K562 (cell line): ENCODE measurements at regions not wholly inside any gene's neighbourhood (a gene's known extent, or its start where the extent isn't known, plus 50 kb on each side); places are given as distances from the start of the nearest gene placed in this dataset.

ENCODE experiments used
- ATAC-seq: fragments of 200-7000 bp; cut with Tn5 transposase; 3 replicates; pipeline ENCODE4 v1.9.1; 2020; ENCODE audit warnings: moderate library complexity
- BruUV-seq: library from RNA; stranded (reverse); fragments of 400-500 nt; replicated peaks from 2 replicates; lab custom pipeline; 2021; lab: Mats Ljungman, UMichigan
- CTCF ChIA-PET: fragments of 300-600 bp; formaldehyde crosslinking; extraction: SDS; loops from one replicate; lab custom pipeline; 2021; ENCODE audit warnings: low intra/inter-chr PET ratio; lab: Yijun Ruan, JAX
- POLR2A ChIA-PET: fragments of 300-600, 350-650 bp; sonication (Branson Sonifier 250); formaldehyde crosslinking; extraction: SDS; loops from one replicate; lab custom pipeline; 2021; ENCODE audit warnings: antibody characterized with exemption, inconsistent platforms; lab: Yijun Ruan, JAX
- DNase-seq, 4 experiments: peaks; one replicate each; pipeline versions ENCODE4 v3.0.0 to v3.0.0-alpha.2; 2011 to 2018; ENCODE audit warnings: low spot score in 3 of 4, mixed read lengths in 3 of 4; ENCODE audit errors: extremely low read depth in 1 of 4
- FAIRE-seq: peaks from 2 replicates; lab custom pipeline; 2011; peaks lifted over from hg19 to GRCh38; lab: Jason Lieb, UNC
- H2AFZ ChIP-seq: 2 replicates; pipeline ENCODE4 v1.6.0; 2011; ENCODE audit warnings: low read depth, low read length, control low read depth, inconsistent platforms
- H3K27ac ChIP-seq: fragments of 200-600 bp; 3 replicates; pipeline ENCODE4 v1.8.0; 2011; ENCODE audit warnings: low read depth, mild to moderate bottlenecking, control low read depth, inconsistent platforms, low read length, moderate library complexity, mixed read lengths; ENCODE audit errors: extremely low read depth
- H3K27me3 ChIP-seq, 2 experiments: fragments of 300-600 bp in 1 of 2; 2 replicates in 1 of 2; 3 replicates in 1 of 2; pipeline versions ENCODE4 v1.6.0 to v1.8.0; 2011; ENCODE audit warnings: inconsistent platforms in 2 of 2, low read length in 2 of 2, mild to moderate bottlenecking in 1 of 2, mixed read lengths in 1 of 2, moderate library complexity in 1 of 2; ENCODE audit not compliant: control insufficient read depth in 2 of 2, insufficient read depth in 2 of 2
- H3K36me3 ChIP-seq: fragments of 300-600 bp; 3 replicates; pipeline ENCODE4 v1.8.0; 2011; ENCODE audit warnings: mild to moderate bottlenecking, low read length, inconsistent platforms; ENCODE audit not compliant: control insufficient read depth, insufficient read depth
- H3K4me1 ChIP-seq, 2 experiments: fragments of 200-600 bp in 1 of 2; replicated peaks in 1 of 2; 2 replicates in 1 of 2; 3 replicates in 1 of 2; pipeline versions ENCODE4 v1.5.1 to v1.8.0; 2011; ENCODE audit warnings: inconsistent platforms in 2 of 2, low read length in 2 of 2, mild to moderate bottlenecking in 1 of 2, mixed read lengths in 1 of 2, moderate library complexity in 1 of 2; ENCODE audit not compliant: control insufficient read depth in 2 of 2, insufficient read depth in 2 of 2
- H3K4me2 ChIP-seq: 2 replicates; pipeline ENCODE4 v1.6.1; 2011; ENCODE audit warnings: low read length, control low read depth, inconsistent platforms, mixed read lengths; ENCODE audit not compliant: insufficient read depth
- H3K4me3 ChIP-seq: fragments of 200-600 bp; sonication (generic), shearing (Covaris generic); 2 replicates; pipeline ENCODE4 v1.5.1; 2016; ENCODE audit warnings: control low read depth, inconsistent platforms
- H3K79me2 ChIP-seq: fragments of 200-600 bp; 3 replicates; pipeline ENCODE4 v1.8.0; 2011; ENCODE audit warnings: low read length, inconsistent platforms; ENCODE audit not compliant: control insufficient read depth, insufficient read depth
- H3K9ac ChIP-seq, 2 experiments: 2 replicates each; pipeline versions ENCODE4 v1.6.0 to v1.6.1; 2011; ENCODE audit warnings: low read depth in 2 of 2, low read length in 2 of 2, control low read depth in 1 of 2, inconsistent platforms in 1 of 2, mild to moderate bottlenecking in 1 of 2, mixed read lengths in 1 of 2; ENCODE audit not compliant: insufficient read depth in 1 of 2
- H3K9me1 ChIP-seq: one replicate; pipeline ENCODE4 v1.6.0; 2011; ENCODE audit warnings: inconsistent platforms, mild to moderate bottlenecking, low read length, moderate library complexity; ENCODE audit not compliant: control insufficient read depth, insufficient read depth
- H3K9me3 ChIP-seq: replicated peaks from 2 replicates; pipeline ENCODE4 v1.5.1; 2011; ENCODE audit warnings: low read depth, low read length, inconsistent platforms; ENCODE audit not compliant: control insufficient read depth, insufficient read depth
- H4K20me1 ChIP-seq: replicated peaks from 2 replicates; pipeline ENCODE4 v1.6.1; 2011; ENCODE audit warnings: low read length, inconsistent platforms, mixed read lengths; ENCODE audit not compliant: control insufficient read depth, insufficient read depth
- C11orf30 ChIP-seq: fragments of 450-650 bp; IDR thresholded peaks from 2 replicates; pipeline ENCODE4 v1.6.1; 2016; ENCODE audit warnings: low read depth, mild to moderate bottlenecking
- CBX8 ChIP-seq: fragments of 200-600 bp; sonication (generic); IDR thresholded peaks from 2 replicates; pipeline ENCODE4 v1.6.1; 2012; ENCODE audit warnings: borderline replicate concordance, mixed run types, low read depth, mild to moderate bottlenecking, moderate library complexity, mixed read lengths, low read length, control low read depth, inconsistent platforms; ENCODE audit not compliant: poor library complexity, severe bottlenecking; ENCODE audit errors: extremely low read depth
- CTBP1 ChIP-seq: fragments of 450-650 bp; IDR thresholded peaks from 2 replicates; pipeline ENCODE4 v1.6.1; 2016; ENCODE audit warnings: borderline replicate concordance
- MAFF ChIP-seq: IDR thresholded peaks from 2 replicates; pipeline ENCODE4 v1.6.1; 2012; ENCODE audit warnings: low read length, improper control_type of control experiment
- MAFG ChIP-seq: fragments of 450-650 bp; conservative IDR thresholded peaks from 2 replicates; pipeline ENCODE4 v1.6.1; 2016; ENCODE audit warnings: missing genetic modification characterization, missing compliant biosample characterization
- MAFK ChIP-seq: IDR thresholded peaks from 2 replicates; pipeline ENCODE4 v1.6.1; 2011; ENCODE audit warnings: low read length, improper control_type of control experiment
- NCOA4 ChIP-seq: fragments of 450-650 bp; IDR thresholded peaks from 2 replicates; pipeline ENCODE4 v1.6.1; 2018; ENCODE audit warnings: mild to moderate bottlenecking; ENCODE audit not compliant: partially characterized antibody
- NFE2 ChIP-seq: IDR thresholded peaks from 2 replicates; pipeline ENCODE4 v1.6.1; 2014; ENCODE audit warnings: antibody characterized with exemption, low read depth
- NFE2L1 ChIP-seq: fragments of 450-650 bp; IDR thresholded peaks from 2 replicates; pipeline ENCODE4 v1.6.1; 2016; ENCODE audit warnings: missing genetic modification characterization, low read depth, mild to moderate bottlenecking, missing compliant biosample characterization, moderate library complexity, borderline replicate concordance
- TCF3 ChIP-seq: sonication (generic); formaldehyde crosslinking; IDR thresholded peaks from 2 replicates; pipeline ENCODE4 v1.4.0; 2020; ENCODE audit warnings: mild to moderate bottlenecking, missing genetic modification reagents
- ZNF316 ChIP-seq: fragments of 450-650 bp; IDR thresholded peaks from 2 replicates; pipeline ENCODE4 v1.6.1; 2016
- WGBS: fragments of 100-300 bp; shearing (Covaris generic); methylation state at CpG from one replicate; pipeline ENCODE4 v1.1.6; 2016; ENCODE audit warnings: low coverage, mixed read lengths; ENCODE audit not compliant: insufficient coverage; ENCODE audit errors: missing lambda C conversion rate; 5-methylcytosine and 5-hydroxymethylcytosine counted together
- in situ Hi-C: fragments of 300-500 bp; cut with MboI; formaldehyde crosslinking; loops from 4 replicates; pipeline ENCODE4 v1.15.0; 2018; ENCODE audit warnings: inconsistent platforms, mixed read lengths
- intact Hi-C: fragments of 100-400 bp; cut with micrococcal nuclease; formaldehyde crosslinking; loops from 2 replicates; pipeline ENCODE4 v1.14.2; 2022
- TF ChIP-seq, protein P1 (sequence below), 2 experiments: IDR thresholded peaks in 1 of 2; conservative IDR thresholded peaks in 1 of 2; 2 replicates each; pipeline ENCODE4 v1.6.1; 2016; ENCODE audit warnings: low read depth in 2 of 2, mild to moderate bottlenecking in 1 of 2, missing compliant biosample characterization in 1 of 2, missing genetic modification characterization in 1 of 2, moderate library complexity in 1 of 2
- TF ChIP-seq, protein P2 (sequence below): fragments of 450-650 bp; formaldehyde crosslinking; IDR thresholded peaks from 2 replicates; pipeline ENCODE4 v1.4.0; 2022; ENCODE audit warnings: missing genetic modification characterization

DNA sequence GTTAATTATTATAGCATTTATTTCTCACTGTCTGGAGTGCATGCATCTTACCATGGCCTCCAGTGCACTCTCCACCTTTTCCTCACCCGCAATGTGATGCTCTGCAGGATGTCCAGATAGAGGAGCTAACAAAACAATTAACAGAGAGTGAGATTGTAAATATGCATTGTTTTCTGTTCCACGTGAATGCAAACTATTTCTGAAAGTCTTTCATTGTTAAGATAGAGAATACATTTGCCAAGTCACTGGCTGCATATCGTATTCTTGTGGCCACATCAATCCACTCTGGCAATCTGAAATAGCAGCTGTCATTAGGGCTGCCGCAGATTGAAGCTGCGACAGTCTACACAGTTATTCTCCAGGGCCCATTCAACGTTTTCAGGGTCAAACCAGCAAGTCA lies 143.8 kb downstream of the DUSP10 start:
- TF ChIP-seq TCF3 (CRISPR knock-in tag), result no peak
- no peak for TF ChIP-seq NCOA4
- TF ChIP-seq, all 486 proteins: peak for 0
- Histone ChIP-seq H3K36me3 (no peaks in the 10 kb centered on the region), H3K27me3 (no peaks in the 10 kb centered on the region), H2AFZ (no peak overlapping the region), H4K20me1 (no peaks in the 10 kb centered on the region), H3K9ac (no peak overlapping the region), H3K4me1 (no peaks in the 10 kb centered on the region), H3K9me3 (no peaks in the 10 kb centered on the region), H3K79me2 (no peaks in the 10 kb centered on the region), H3K4me3 (no peak overlapping the region), H3K9me1 (no peaks in the 10 kb centered on the region), H3K4me2 (no peak overlapping the region), H3K27ac (no peak overlapping the region)
- BruUV-seq, result no TSS peak
- intact Hi-C loops, result no loop called here
- ChIA-PET CTCF (no interaction called here), POLR2A (interaction anchor here (0.8 kb wide), 1 partner anchor 8 kb away, joined by 4 read pairs; no protein-coding TSS in a partner anchor)
- ATAC-seq (no peak), DNase-seq (no peak), FAIRE-seq (no peak)
- in situ Hi-C loops, result no loop called here
- WGBS, result 9% methylated on average over 6 of the region's 6 CpGs

DNA sequence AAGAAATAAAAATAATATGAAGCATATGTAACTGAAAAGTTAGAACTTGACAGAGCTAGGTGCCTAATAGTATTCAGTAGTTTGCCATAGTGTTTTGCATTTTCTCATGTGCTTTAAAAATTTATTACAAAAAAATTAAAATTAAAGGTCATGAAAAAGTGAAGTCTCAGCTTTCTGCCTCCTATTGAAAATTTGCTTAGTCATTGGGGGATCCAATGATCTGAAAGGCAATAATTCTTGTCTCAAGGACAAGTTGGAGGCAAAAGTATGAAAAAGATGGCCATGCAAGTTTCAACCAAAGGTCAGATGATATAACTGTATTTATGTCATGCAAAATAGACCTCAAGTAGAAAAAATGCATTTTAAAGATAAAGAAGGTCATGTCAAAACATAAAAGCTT lies 140.7 kb downstream of the DUSP10 start:
- Histone ChIP-seq H3K4me1 (no peaks in the 10 kb centered on the region), H3K79me2 (no peaks in the 10 kb centered on the region), H3K9me1 (no peaks in the 10 kb centered on the region), H3K27me3 (no peaks in the 10 kb centered on the region), H4K20me1 (no peaks in the 10 kb centered on the region), H3K4me2 (no peak overlapping the region), H3K36me3 (no peaks in the 10 kb centered on the region), H3K4me3 (no peak overlapping the region), H3K9ac (no peak overlapping the region), H2AFZ (no peak overlapping the region), H3K9me3 (no peaks in the 10 kb centered on the region), H3K27ac (no peak overlapping the region)
- in situ Hi-C loops, result no loop called here
- peak; percentile 49; the same call in 1 of the 2 replicates for TF ChIP-seq MAFK
- TF ChIP-seq, protein P1, sequence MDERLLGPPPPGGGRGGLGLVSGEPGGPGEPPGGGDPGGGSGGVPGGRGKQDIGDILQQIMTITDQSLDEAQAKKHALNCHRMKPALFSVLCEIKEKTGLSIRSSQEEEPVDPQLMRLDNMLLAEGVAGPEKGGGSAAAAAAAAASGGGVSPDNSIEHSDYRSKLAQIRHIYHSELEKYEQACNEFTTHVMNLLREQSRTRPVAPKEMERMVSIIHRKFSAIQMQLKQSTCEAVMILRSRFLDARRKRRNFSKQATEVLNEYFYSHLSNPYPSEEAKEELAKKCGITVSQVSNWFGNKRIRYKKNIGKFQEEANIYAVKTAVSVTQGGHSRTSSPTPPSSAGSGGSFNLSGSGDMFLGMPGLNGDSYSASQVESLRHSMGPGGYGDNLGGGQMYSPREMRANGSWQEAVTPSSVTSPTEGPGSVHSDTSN (CRISPR knock-in tag; IDR thresholded peaks at IDR 0.05; ENCODE audit: low read depth), result no peak
- TF ChIP-seq, protein P1 (tag; conservative IDR thresholded peaks at IDR 0.05; ENCODE audit: low read depth), result peak; percentile 41; the same call in 1 of the 2 replicates
- peak; percentile 84 for TF ChIP-seq MAFG (tag)
- TF ChIP-seq, protein P2, sequence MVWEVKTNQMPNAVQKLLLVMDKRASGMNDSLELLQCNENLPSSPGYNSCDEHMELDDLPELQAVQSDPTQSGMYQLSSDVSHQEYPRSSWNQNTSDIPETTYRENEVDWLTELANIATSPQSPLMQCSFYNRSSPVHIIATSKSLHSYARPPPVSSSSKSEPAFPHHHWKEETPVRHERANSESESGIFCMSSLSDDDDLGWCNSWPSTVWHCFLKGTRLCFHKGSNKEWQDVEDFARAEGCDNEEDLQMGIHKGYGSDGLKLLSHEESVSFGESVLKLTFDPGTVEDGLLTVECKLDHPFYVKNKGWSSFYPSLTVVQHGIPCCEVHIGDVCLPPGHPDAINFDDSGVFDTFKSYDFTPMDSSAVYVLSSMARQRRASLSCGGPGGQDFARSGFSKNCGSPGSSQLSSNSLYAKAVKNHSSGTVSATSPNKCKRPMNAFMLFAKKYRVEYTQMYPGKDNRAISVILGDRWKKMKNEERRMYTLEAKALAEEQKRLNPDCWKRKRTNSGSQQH (CRISPR knock-in tag), result no peak
- peak; percentile 33; the same call in 1 of the 2 replicates for TF ChIP-seq C11orf30
- TF ChIP-seq MAFF, result peak; percentile 65
- TF ChIP-seq CBX8, result no peak
- peak; percentile 71 for TF ChIP-seq NFE2L1 (tag)
- peak; percentile 71 for TF ChIP-seq ZNF316
- peak; percentile 71 for TF ChIP-seq NFE2
- no peak for TF ChIP-seq CTBP1
- POLR2A ChIA-PET, result no interaction called here
- no peak for FAIRE-seq
- DNase-seq, result no peak
- CTCF ChIA-PET, result no interaction called here
- no TSS peak for BruUV-seq
- intact Hi-C loops, result no loop called here
- ATAC-seq, result no peak
